SIG-M5 treated with dmso at 0.1 percent for 504 hours (cell line): ENCODE measurements at regions not wholly inside any gene's neighbourhood (a gene's known extent, or its start where the extent isn't known, plus 50 kb on each side); places are given as distances from the start of the nearest gene placed in this dataset.
"Not testable (repeated sequence)": the region's sequence is repeated elsewhere in the genome, so short reads cannot be mapped to it uniquely, and the experiment has no call there.

ENCODE experiments used
- DNase-seq: peaks from one replicate; lab custom pipeline; 2025; ENCODE audit not compliant: unreplicated experiment; lab: John Stamatoyannopoulos, UW

DNA sequence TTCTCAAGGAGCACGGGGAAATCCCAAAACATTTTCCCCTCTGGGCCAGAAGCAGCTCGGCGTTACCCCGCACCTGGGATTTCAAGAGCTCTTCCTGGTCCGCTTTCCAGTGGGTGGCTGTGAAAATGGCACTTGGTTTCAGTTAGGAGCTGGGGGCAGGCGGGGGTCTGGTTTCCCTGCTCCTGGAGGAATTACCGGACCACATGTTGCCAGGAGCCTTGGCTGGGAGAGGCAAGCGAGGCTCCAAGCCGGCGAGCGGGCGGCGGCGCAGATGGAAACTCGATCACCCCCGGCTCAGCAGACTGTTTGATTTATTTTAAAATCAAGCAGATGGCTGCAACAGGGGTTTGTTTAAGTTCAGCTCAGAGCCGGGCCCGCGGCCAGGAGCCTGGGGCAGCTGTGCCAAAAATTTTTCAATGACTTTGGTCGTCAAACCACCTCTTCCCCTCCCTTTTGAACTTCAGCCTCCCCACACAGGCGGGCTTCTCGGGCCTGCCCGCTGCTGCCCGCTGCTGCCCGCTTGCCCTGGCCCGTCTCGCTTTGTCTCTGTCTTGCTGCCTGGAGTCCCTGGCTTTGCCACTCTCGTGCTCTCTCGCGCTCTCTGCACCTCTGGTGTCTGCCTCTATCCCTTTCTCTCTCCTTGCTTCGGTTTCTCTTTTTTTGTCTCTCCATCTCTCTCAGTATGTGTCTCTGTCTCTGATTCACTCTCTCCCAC, 108.0 kb upstream of the CIBAR2 start:
- no peak for DNase-seq

- no peak for DNase-seq
Measured at GRCh38 chr16:85220964-85221731, 108.9 kb upstream of the CIBAR2 start.

DNA sequence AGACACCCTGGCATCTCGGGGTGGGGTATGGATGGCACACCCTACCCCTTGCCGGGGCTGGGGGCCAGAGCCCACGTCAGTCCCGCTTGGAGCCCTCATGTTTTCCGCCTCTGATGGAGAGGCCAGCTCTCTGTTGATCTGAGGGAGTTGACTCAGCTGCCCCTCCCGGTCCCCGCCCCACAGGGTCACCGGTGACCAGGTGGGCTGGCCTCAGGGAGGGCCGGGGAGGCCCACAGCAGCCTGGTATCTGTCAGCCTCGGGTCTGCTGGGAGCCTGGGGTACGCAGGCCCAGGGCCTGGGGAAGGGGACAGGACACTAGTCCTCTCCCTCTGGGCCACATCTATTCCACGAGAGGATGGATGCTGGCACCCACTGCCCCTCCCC, 109.5 kb upstream of the CIBAR2 start:
- DNase-seq = no peak

GRCh38 chr16:85222155-85222863, 110.0 kb upstream of the CIBAR2 start:
- DNase-seq = no peak

GRCh38 chr16:85225257-85225656, 113.0 kb upstream of the CIBAR2 start:
- DNase-seq = no peak

GRCh38 chr16:85225721-85226120, 113.4 kb upstream of the CIBAR2 start:
- DNase-seq = no peak

GRCh38 chr16:85227084-85227945, 115.0 kb upstream of the CIBAR2 start:
- no peak for DNase-seq

- DNase-seq = no peak
Measured at GRCh38 chr16:85227946-85228862, 115.9 kb upstream of the CIBAR2 start.

DNA sequence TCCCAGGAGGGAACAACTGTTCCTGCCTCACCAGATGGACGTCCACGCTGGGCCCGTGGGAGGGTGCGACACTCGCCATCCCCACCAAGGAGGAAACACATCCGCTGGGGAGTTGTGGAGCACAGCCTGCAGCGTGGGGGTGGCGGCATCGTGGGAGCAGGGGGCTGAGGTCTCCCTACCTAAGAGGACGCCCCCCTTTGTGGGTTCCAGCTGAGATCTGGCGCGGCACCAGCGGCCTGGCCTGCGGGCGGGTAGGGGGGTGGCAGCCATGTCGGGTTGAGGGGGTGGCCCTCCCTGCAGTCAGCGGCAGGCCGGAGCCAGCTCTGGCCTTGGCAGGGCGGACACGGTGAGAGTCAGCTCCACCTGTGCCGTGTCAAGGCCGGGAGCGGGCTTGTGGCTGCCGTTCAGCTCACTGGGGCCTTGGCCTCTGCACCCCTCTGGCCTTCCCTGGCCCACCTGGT, 116.7 kb upstream of the CIBAR2 start:
- DNase-seq = no peak

GRCh38 chr16:85229869-85230462, 117.7 kb upstream of the CIBAR2 start:
- DNase-seq = no peak

- not testable (repeated sequence) for DNase-seq
Measured at GRCh38 chr16:85230764-85231383, 118.6 kb upstream of the CIBAR2 start.

- DNase-seq = no peak
Measured at GRCh38 chr16:85231959-85232358, 119.7 kb upstream of the CIBAR2 start.

- DNase-seq = no peak
Measured at GRCh38 chr16:85232369-85233142, 120.3 kb upstream of the CIBAR2 start.

DNA sequence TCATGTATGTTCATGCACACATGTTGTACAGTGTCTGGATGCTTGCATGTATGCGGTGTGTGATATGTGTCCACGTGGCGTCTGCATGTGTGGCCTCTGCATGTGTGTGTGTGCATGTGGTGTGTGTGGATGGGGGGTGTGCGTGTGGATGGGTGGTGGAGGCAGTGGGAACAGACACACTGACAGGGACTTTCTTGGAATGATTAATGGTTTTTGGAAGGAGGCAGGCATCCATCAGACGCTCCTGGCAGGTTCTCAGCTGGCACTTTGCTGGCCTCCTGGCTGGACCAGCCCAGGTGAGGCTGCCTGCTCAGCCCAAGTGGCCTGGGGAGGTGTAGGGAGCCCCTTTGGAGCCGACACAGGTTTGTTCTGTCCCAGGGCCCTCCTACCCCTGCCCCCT, 121.2 kb upstream of the CIBAR2 start:
- DNase-seq = no peak

DNA sequence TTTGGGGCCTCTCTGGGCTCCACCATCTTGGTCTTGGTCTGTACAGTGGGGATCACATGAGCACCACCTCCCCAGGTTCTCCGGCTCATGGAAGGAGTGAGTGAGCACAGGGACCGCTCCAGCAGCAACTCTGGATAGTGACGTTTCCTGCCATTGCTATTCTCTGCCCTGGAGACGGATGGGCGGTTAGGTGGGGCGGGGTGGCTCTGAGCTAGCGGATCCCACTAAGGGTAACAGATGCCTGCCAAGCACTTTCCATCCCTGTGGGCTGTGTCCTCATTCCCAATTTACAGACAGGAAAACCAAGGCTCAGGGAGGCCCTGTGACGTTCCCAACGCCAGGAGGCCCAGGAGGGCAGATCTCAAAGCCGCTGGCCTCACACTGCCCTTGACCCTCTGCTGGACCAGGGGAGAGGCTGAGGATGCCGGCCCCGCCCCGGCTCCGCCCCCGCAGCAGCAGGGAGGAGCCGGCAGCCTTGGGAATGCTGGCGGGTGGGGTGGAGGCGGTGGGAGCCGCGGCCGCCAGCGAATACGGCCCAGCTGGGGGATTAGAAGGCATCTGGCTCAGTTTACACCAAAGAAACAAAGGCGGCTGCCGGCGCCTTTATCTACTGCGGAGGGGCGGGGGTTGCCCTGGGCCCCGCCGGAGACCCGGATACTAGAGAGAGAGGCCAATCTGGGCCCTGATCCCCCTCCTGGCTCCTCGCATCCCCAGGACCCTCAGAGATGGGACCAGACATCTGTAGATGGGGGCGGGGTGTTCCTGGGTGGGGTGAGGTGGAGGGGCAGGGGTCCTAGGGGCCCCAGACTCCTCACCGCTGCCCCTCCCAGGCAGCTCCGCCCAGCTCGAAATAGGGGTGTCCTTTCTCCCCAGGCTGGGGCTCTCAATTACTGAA, 122.3 kb upstream of the CIBAR2 start:
- DNase-seq = no peak

GRCh38 chr16:85235991-85236817, 123.9 kb upstream of the CIBAR2 start:
- no peak for DNase-seq

DNA sequence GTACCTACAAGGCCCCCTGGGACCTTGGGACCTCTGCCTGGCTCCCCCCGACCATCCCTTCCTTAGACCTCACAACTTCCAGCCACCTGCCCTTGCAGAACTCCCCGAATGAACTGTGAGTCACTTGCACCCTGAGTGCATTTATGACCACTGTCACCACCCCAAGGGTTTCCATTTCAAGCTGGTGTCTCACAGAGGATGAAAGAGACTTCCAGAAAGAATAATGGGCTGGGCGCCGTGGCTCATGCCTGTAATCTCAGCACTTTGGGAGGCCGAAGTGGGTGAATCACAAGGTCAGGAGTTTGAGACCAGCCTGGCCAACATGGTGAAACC, 124.5 kb upstream of the CIBAR2 start:
- DNase-seq = no peak
